ENCODE measurements at regions not wholly inside any gene's neighbourhood (a gene's known extent, or its start where the extent isn't known, plus 50 kb on each side); places are given as distances from the start of the nearest gene placed in this dataset.

DNA sequence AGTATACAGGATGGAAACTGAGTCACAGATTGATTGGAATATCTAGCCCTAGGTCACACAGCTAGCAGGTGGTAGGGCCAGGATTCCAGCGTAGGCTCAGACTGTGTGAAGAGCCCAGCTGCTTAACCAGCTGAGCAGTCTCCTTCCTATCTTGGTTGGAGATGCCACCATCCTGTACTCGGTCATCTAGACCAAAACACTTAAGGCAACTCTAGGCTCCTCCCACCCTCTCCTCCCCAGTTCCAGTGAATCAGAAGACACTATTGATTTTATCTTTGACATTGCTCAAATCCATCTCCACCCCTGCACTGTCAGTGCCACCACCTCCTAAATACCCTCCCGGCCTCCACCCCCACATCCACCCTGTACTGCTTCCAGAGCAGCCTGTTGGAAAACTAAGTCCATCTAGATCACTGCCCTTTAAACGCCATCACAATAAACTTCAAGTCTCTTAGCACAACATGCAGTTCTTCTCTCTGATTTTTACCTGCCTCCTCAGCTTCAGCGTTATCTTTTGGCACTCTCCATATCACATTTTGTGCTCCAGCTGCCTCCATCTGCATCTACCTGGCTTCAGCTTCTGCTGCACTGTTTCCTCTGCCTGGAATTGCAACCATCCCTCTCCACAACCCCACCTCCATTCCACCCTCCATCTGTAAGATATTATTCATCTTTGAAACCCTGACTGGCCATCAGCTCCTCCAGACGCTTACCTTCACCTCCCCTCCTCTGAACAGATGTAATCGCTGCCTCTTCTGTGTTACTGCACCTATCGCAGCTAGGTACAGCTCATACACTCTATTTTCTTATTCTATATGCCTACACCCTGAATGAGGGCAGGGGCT, 86.8 kb upstream of the ACP3 start:
- TF ChIP-seq EZH2phosphoT487 (IDR thresholded peaks at IDR 0.05; ENCODE audit: borderline replicate concordance, low read length) (no peak), CTCF (IDR thresholded peaks at IDR 0.05; ENCODE audit: low read depth, low read length, poor library complexity, severe bottlenecking) (no peak)

Data from DOHH2 (cell line).